Gastrocnemius medialis (tissue), 4 donors: ENCODE measurements at regions not wholly inside any gene's neighbourhood (a gene's known extent, or its start where the extent isn't known, plus 50 kb on each side); places are given as distances from the start of the nearest gene placed in this dataset.

Experiments
- CTCF ChIP-seq, 5 experiments: fragments of 450-650 bp in 3 of 5; fragments of 200-600 bp in 2 of 5; sonication (generic) in 2 of 5; IDR thresholded peaks in 4 of 5; conservative IDR thresholded peaks in 1 of 5; 1 replicate in 4 of 5; 2 replicates in 1 of 5; pipeline ENCODE4 v1.5.1; 2016 to 2019; ENCODE audit warnings: antibody characterized with exemption in 5 of 5, mild to moderate bottlenecking in 3 of 5, moderate library complexity in 3 of 5
- POLR2A ChIP-seq, 2 donors: fragments of 450-650 bp; IDR thresholded peaks; one replicate each; pipeline ENCODE4 v1.6.1; 2017; ENCODE audit warnings: antibody characterized with exemption in 2 of 2, mild to moderate bottlenecking in 2 of 2, moderate library complexity in 2 of 2

GRCh38 chr9:116083837-116084236 lies 69.8 kb upstream of the PAPPA start:
- TF ChIP-seq CTCF (IDR thresholded peaks at IDR 0.05 in 4 of 5, conservative IDR thresholded peaks at IDR 0.05 in 1 of 5) = no peak
- no peak for TF ChIP-seq POLR2A (IDR thresholded peaks at IDR 0.05)
